ENCODE measurements at regions not wholly inside any gene's neighbourhood (a gene's known extent, or its start where the extent isn't known, plus 50 kb on each side); places are given as distances from the start of the nearest gene placed in this dataset.
"Not testable (repeated sequence)": the region's sequence is repeated elsewhere in the genome, so short reads cannot be mapped to it uniquely, and the experiment has no call there.

GRCh38 chr3:182644013-182644412 is 149.3 kb upstream of the ATP11B start:
- no peak overlapping the region for H3K4me3 ChIP-seq (ENCODE audit: control insufficient read depth, low read depth, low read length)
- no peak for DNase-seq (ENCODE audit: low read depth)
- TF ChIP-seq CTCF (conservative IDR thresholded peaks at IDR 0.05; ENCODE audit: control insufficient read depth, insufficient read depth, low read depth, low read length): no peak

GRCh38 chr3:182644790-182645433 is 148.4 kb upstream of the ATP11B start:
- H3K4me3 ChIP-seq (ENCODE audit: control insufficient read depth, low read depth, low read length): no peak overlapping the region
- DNase-seq (ENCODE audit: low read depth): no peak
- no peak for TF ChIP-seq CTCF (conservative IDR thresholded peaks at IDR 0.05; ENCODE audit: control insufficient read depth, insufficient read depth, low read depth, low read length)

GRCh38 chr3:182650568-182651128 is 142.7 kb upstream of the ATP11B start:
- no peak for DNase-seq (ENCODE audit: low read depth)
- no peak overlapping the region for H3K4me3 ChIP-seq (ENCODE audit: control insufficient read depth, low read depth, low read length)
- TF ChIP-seq CTCF (conservative IDR thresholded peaks at IDR 0.05; ENCODE audit: control insufficient read depth, insufficient read depth, low read depth, low read length): no peak

- no peak for TF ChIP-seq CTCF (conservative IDR thresholded peaks at IDR 0.05; ENCODE audit: control insufficient read depth, insufficient read depth, low read depth, low read length)
- no peak for DNase-seq (ENCODE audit: low read depth)
- H3K4me3 ChIP-seq (ENCODE audit: control insufficient read depth, low read depth, low read length): no peak overlapping the region
These were observed 141.8 kb upstream of the ATP11B start for GRCh38 chr3:182651461-182651860.

GRCh38 chr3:182653065-182653464 is 140.2 kb upstream of the ATP11B start:
- H3K4me3 ChIP-seq (ENCODE audit: control insufficient read depth, low read depth, low read length); DNase-seq (ENCODE audit: low read depth): not testable (repeated sequence)

GRCh38 chr3:182668541-182668940 is 124.8 kb upstream of the ATP11B start:
- no peak for TF ChIP-seq CTCF (conservative IDR thresholded peaks at IDR 0.05; ENCODE audit: control insufficient read depth, insufficient read depth, low read depth, low read length)
- no peak overlapping the region for H3K4me3 ChIP-seq (ENCODE audit: control insufficient read depth, low read depth, low read length)
- no peak for DNase-seq (ENCODE audit: low read depth)

- no peak for DNase-seq (ENCODE audit: low read depth)
- TF ChIP-seq CTCF (conservative IDR thresholded peaks at IDR 0.05; ENCODE audit: control insufficient read depth, insufficient read depth, low read depth, low read length): no peak
These were observed 124.3 kb upstream of the ATP11B start for GRCh38 chr3:182668974-182669373.

More at GRCh38 chr3:182668974-182669373, 124.3 kb upstream of the ATP11B start:
- H3K4me3 ChIP-seq (ENCODE audit: control insufficient read depth, low read depth, low read length): no peak overlapping the region

All from fibroblast of mammary gland (primary cell).